HepG2 (cell line): ENCODE measurements at regions not wholly inside any gene's neighbourhood (a gene's known extent, or its start where the extent isn't known, plus 50 kb on each side); places are given as distances from the start of the nearest gene placed in this dataset.

Source experiments
- ATAC-seq: fragments of 200-7000 bp; cut with Tn5 transposase; 3 replicates; pipeline ENCODE4 v1.9.1; 2020; ENCODE audit warnings: mild to moderate bottlenecking, moderate library complexity
- BruUV-seq: library from RNA; stranded (reverse); fragments of 400-500 nt; replicated peaks from 2 replicates; lab custom pipeline; 2021; lab: Mats Ljungman, UMichigan
- CTCF ChIA-PET: fragments of 300-600 bp; formaldehyde crosslinking; extraction: SDS; loops from one replicate; lab custom pipeline; 2021; ENCODE audit warnings: low total read pairs, inconsistent platforms, low intra/inter-chr PET ratio; lab: Yijun Ruan, JAX
- POLR2A ChIA-PET: fragments of 350-600 bp; sonication (Branson Sonifier 250); formaldehyde crosslinking; loops from one replicate; lab custom pipeline; 2020; ENCODE audit warnings: antibody characterized with exemption, inconsistent platforms; lab: Yijun Ruan, JAX
- DNase-seq: peaks from one replicate; pipeline ENCODE4 v3.0.0-alpha.2; 2015; ENCODE audit warnings: low spot score
- FAIRE-seq: peaks from 3 replicates; lab custom pipeline; 2011; peaks lifted over from hg19 to GRCh38; lab: Jason Lieb, UNC
- H2AFZ ChIP-seq: one replicate; pipeline ENCODE4 v1.6.1; 2011; ENCODE audit warnings: low read length, inconsistent platforms
- H3K27ac ChIP-seq: fragments of 300-600 bp; 3 replicates; pipeline ENCODE4 v1.8.0; 2011; ENCODE audit warnings: mixed run types, mild to moderate bottlenecking, mixed read lengths, low read length, inconsistent platforms; ENCODE audit not compliant: insufficient read depth; ENCODE audit errors: extremely low read length
- H3K27me3 ChIP-seq, 2 experiments: fragments of 200-600 bp in 1 of 2; 2 replicates in 1 of 2; 3 replicates in 1 of 2; pipeline versions ENCODE4 v1.6.0 to v1.8.0; 2011; ENCODE audit warnings: low read length in 2 of 2, mild to moderate bottlenecking in 2 of 2, moderate library complexity in 2 of 2, inconsistent platforms in 1 of 2; ENCODE audit not compliant: insufficient read depth in 2 of 2, control insufficient read depth in 1 of 2
- H3K36me3 ChIP-seq, 2 experiments: fragments of 200-600 bp in 1 of 2; replicated peaks in 1 of 2; 2 replicates in 1 of 2; 3 replicates in 1 of 2; pipeline versions ENCODE4 v1.5.1 to v1.8.0; 2011; ENCODE audit warnings: low read length in 2 of 2, inconsistent platforms in 1 of 2; ENCODE audit not compliant: insufficient read depth in 2 of 2, control insufficient read depth in 1 of 2
- H3K4me1 ChIP-seq: 2 replicates; pipeline ENCODE4 v1.5.1; 2012; ENCODE audit warnings: low read length, inconsistent platforms; ENCODE audit not compliant: insufficient read depth
- H3K4me2 ChIP-seq: 2 replicates; pipeline ENCODE4 v1.6.0; 2011; ENCODE audit warnings: low read depth, low read length, inconsistent platforms
- H3K4me3 ChIP-seq, 3 experiments: fragments of 200-600 bp in 1 of 3; sonication (generic), shearing (Covaris generic) in 1 of 3; replicated peaks in 1 of 3; 2 replicates each; pipeline ENCODE4 v1.5.1; 2011 to 2016; ENCODE audit warnings: low read length in 3 of 3, inconsistent platforms in 2 of 3, low read depth in 2 of 3, mild to moderate bottlenecking in 2 of 3, control low read depth in 1 of 3, mixed read lengths in 1 of 3; ENCODE audit not compliant: insufficient read depth in 1 of 3
- H3K79me2 ChIP-seq: one replicate; pipeline ENCODE4 v1.6.1; 2011; ENCODE audit warnings: low read length, inconsistent platforms; ENCODE audit not compliant: insufficient read depth
- H3K9ac ChIP-seq: 2 replicates; pipeline ENCODE4 v1.6.0; 2011; ENCODE audit warnings: mild to moderate bottlenecking, low read depth, low read length, inconsistent platforms; ENCODE audit not compliant: insufficient read depth
- H3K9me3 ChIP-seq: 2 replicates; pipeline ENCODE4 v1.5.1; 2012; ENCODE audit warnings: mild to moderate bottlenecking, low read length
- H4K20me1 ChIP-seq: 2 replicates; pipeline ENCODE4 v1.6.0; 2011; ENCODE audit warnings: inconsistent platforms, mild to moderate bottlenecking, low read length, moderate library complexity; ENCODE audit not compliant: insufficient read depth
- BORCS8-MEF2B ChIP-seq: sonication (generic); formaldehyde crosslinking; IDR thresholded peaks from 2 replicates; pipeline ENCODE4 v1.8.0; 2022; ENCODE audit warnings: mild to moderate bottlenecking, missing genetic modification reagents
- CREM ChIP-seq, 2 experiments: sonication (generic) in 1 of 2; formaldehyde crosslinking in 1 of 2; IDR thresholded peaks; 2 replicates each; pipeline versions ENCODE4 v1.4.0 to v1.6.1; 2016 to 2020; ENCODE audit warnings: antibody characterized with exemption in 1 of 2, mild to moderate bottlenecking in 1 of 2, missing genetic modification reagents in 1 of 2
- FOSL2 ChIP-seq: sonication (generic); formaldehyde crosslinking; IDR thresholded peaks from 2 replicates; pipeline ENCODE4 v1.4.0; 2020; ENCODE audit warnings: missing genetic modification reagents
- GZF1 ChIP-seq: sonication (generic); formaldehyde crosslinking; IDR thresholded peaks from 2 replicates; pipeline ENCODE4 v1.5.1; 2020; ENCODE audit warnings: mild to moderate bottlenecking, missing genetic modification reagents
- KDM1A ChIP-seq: IDR thresholded peaks from 2 replicates; pipeline ENCODE4 v1.6.1; 2016; ENCODE audit warnings: missing compliant biosample characterization
- MBD4 ChIP-seq: IDR thresholded peaks from 2 replicates; pipeline ENCODE4 v1.6.1; 2012; ENCODE audit warnings: low read length, inconsistent platforms, borderline replicate concordance
- ONECUT2 ChIP-seq: sonication (generic); formaldehyde crosslinking; IDR thresholded peaks from 2 replicates; pipeline ENCODE4 v1.4.0; 2020; ENCODE audit warnings: missing genetic modification reagents
- SETDB1 ChIP-seq: sonication (generic); formaldehyde crosslinking; IDR thresholded peaks from 2 replicates; pipeline ENCODE4 v1.5.1; 2020; ENCODE audit warnings: missing genetic modification reagents, mild to moderate bottlenecking, borderline replicate concordance
- TARDBP ChIP-seq: sonication (generic); formaldehyde crosslinking; IDR thresholded peaks from 2 replicates; pipeline ENCODE4 v1.8.0; 2022; ENCODE audit warnings: mild to moderate bottlenecking, missing genetic modification reagents
- ZMAT3 ChIP-seq: sonication (generic); formaldehyde crosslinking; conservative IDR thresholded peaks from 2 replicates; pipeline ENCODE4 v1.7.0; 2021; ENCODE audit warnings: missing genetic modification reagents
- ZNF468 ChIP-seq: sonication (generic); formaldehyde crosslinking; IDR thresholded peaks from 2 replicates; pipeline ENCODE4 v1.8.0; 2022; ENCODE audit warnings: mild to moderate bottlenecking, moderate library complexity, missing genetic modification reagents
- ZNF672 ChIP-seq: sonication (generic); formaldehyde crosslinking; IDR thresholded peaks from 2 replicates; pipeline ENCODE4 v1.8.1; 2022; ENCODE audit warnings: missing genetic modification reagents
- ZNF766 ChIP-seq: sonication (generic); formaldehyde crosslinking; IDR thresholded peaks from 2 replicates; pipeline ENCODE4 v1.5.0; 2020; ENCODE audit warnings: missing genetic modification reagents, borderline replicate concordance
- ZNF83 ChIP-seq: sonication (generic); formaldehyde crosslinking; IDR thresholded peaks from 2 replicates; pipeline ENCODE4 v1.4.0; 2020; ENCODE audit warnings: missing genetic modification reagents, mild to moderate bottlenecking, borderline replicate concordance
- WGBS: methylation state at CpG from one replicate; pipeline ENCODE4 v1.1.6; 2017; ENCODE audit warnings: low lambda C conversion rate; 5-methylcytosine and 5-hydroxymethylcytosine counted together
- in situ Hi-C: cut with HindIII; loops from 2 replicates; pipeline ENCODE4 v1.10.0; 2017; ENCODE audit warnings: low pct_unique_long_range_greater_than_20kb; ENCODE audit not compliant: extremely low pct_ligation_motif_present
- intact Hi-C: fragments of 100-400 bp; cut with micrococcal nuclease; formaldehyde crosslinking; loops from one replicate; pipeline ENCODE4 v1.10.0; 2022; ENCODE audit not compliant: unreplicated experiment
- TF ChIP-seq, protein P1 (sequence below): sonication (generic); formaldehyde crosslinking; IDR thresholded peaks from 2 replicates; pipeline ENCODE4 v1.5.0; 2020; ENCODE audit warnings: mild to moderate bottlenecking, missing genetic modification reagents
- TF ChIP-seq, protein P2 (sequence below), 2 experiments: fragments of 450-650 bp in 1 of 2; sonication (generic) in 1 of 2; formaldehyde crosslinking; IDR thresholded peaks; 2 replicates each; pipeline versions ENCODE4 v1.5.0 to v1.8.0; 2020 to 2022; ENCODE audit warnings: mild to moderate bottlenecking in 1 of 2, missing genetic modification reagents in 1 of 2

DNA sequence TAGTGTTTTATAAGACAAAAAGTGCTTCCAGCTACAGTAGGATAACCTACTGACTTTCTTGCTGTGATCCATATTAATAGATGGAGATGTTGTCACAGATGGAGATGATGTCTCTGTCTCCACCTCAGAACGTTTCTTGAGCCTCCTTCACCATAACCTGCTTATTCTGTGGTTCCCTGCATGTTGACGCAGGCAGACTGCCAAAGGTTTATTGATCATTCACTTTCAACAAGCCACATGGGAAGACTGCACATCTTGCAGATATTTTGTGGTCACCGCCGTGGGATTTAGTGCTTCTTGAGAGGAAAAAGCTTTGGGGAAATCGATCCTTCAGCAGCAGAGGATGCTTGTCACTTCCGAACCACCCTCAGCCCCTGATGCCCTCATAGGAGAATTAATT is 943.0 kb upstream of the PRKX start:
- CTCF ChIA-PET: no interaction called here
- FAIRE-seq (no peak), ATAC-seq (no peak), DNase-seq (no peak)
- Histone ChIP-seq H3K4me2 (no peak overlapping the region), H3K27me3 (no peaks in the 10 kb centered on the region), H3K36me3 (no peaks in the 10 kb centered on the region), H4K20me1 (no peaks in the 10 kb centered on the region), H3K4me3 (no peak overlapping the region), H3K9ac (no peak overlapping the region), H3K9me3 (peaks cover 36% of the 10 kb centered on the region), H3K4me1 (no peaks in the 10 kb centered on the region), H3K79me2 (no peaks in the 10 kb centered on the region), H3K27ac (no peak overlapping the region), H2AFZ (no peak overlapping the region)
- in situ Hi-C loops (no loop called here), intact Hi-C loops (no loop called here)
- 0% methylated on average over 3 of the region's 6 CpGs for WGBS
- POLR2A ChIA-PET: no interaction called here
- BruUV-seq: no TSS peak
- TF ChIP-seq GZF1 (CRISPR knock-in tag) (no peak), ZMAT3 (CRISPR knock-in tag) (no peak), ZNF468 (CRISPR knock-in tag) (no peak)
- TF ChIP-seq, protein P1, sequence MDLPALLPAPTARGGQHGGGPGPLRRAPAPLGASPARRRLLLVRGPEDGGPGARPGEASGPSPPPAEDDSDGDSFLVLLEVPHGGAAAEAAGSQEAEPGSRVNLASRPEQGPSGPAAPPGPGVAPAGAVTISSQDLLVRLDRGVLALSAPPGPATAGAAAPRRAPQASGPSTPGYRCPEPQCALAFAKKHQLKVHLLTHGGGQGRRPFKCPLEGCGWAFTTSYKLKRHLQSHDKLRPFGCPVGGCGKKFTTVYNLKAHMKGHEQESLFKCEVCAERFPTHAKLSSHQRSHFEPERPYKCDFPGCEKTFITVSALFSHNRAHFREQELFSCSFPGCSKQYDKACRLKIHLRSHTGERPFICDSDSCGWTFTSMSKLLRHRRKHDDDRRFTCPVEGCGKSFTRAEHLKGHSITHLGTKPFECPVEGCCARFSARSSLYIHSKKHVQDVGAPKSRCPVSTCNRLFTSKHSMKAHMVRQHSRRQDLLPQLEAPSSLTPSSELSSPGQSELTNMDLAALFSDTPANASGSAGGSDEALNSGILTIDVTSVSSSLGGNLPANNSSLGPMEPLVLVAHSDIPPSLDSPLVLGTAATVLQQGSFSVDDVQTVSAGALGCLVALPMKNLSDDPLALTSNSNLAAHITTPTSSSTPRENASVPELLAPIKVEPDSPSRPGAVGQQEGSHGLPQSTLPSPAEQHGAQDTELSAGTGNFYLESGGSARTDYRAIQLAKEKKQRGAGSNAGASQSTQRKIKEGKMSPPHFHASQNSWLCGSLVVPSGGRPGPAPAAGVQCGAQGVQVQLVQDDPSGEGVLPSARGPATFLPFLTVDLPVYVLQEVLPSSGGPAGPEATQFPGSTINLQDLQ (CRISPR knock-in tag): no peak

DNA sequence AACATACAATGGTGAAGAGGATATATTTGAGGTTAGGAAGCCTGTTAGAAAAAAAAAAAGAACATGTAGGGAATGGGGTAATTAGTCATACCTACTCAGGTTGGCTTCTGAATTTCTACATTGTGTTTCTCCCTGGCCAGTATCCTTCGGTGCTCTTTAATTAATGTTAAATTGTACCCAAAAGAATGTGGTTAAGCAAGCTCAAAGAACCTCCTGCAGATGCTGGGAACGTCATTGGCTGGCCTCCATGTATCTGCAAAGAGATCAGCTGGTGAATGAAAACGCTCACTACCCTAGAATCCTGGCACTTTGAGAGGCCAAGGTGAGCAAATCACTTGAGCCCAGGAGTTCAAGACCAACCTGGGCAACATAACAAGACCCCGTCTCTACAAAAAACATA is 942.3 kb upstream of the PRKX start:
- Histone ChIP-seq H3K79me2 (no peaks in the 10 kb centered on the region), H4K20me1 (no peaks in the 10 kb centered on the region), H3K4me2 (no peak overlapping the region), H2AFZ (no peak overlapping the region), H3K4me1 (no peaks in the 10 kb centered on the region), H3K36me3 (no peaks in the 10 kb centered on the region), H3K4me3 (no peak overlapping the region), H3K9ac (no peak overlapping the region), H3K9me3 (peaks cover 33% of the 10 kb centered on the region), H3K27me3 (no peaks in the 10 kb centered on the region), H3K27ac (no peak overlapping the region)
- CTCF ChIA-PET: no interaction called here
- FAIRE-seq (no peak), ATAC-seq (no peak), DNase-seq (no peak)
- TF ChIP-seq SETDB1 (CRISPR knock-in tag) (no peak), CREM (IDR thresholded peaks at IDR 0.05) (no peak), CREM (CRISPR knock-in tag; IDR thresholded peaks at IDR 0.05) (no peak), BORCS8-MEF2B (no peak), ZNF672 (CRISPR knock-in tag) (no peak), KDM1A (CRISPR knock-in tag) (no peak), ZNF766 (CRISPR knock-in tag) (no peak), FOSL2 (CRISPR knock-in tag) (no peak), MBD4 (no peak), ONECUT2 (CRISPR knock-in tag) (no peak), TARDBP (CRISPR knock-in tag) (no peak), ZNF83 (CRISPR knock-in tag) (no peak)
- TF ChIP-seq, protein P2, sequence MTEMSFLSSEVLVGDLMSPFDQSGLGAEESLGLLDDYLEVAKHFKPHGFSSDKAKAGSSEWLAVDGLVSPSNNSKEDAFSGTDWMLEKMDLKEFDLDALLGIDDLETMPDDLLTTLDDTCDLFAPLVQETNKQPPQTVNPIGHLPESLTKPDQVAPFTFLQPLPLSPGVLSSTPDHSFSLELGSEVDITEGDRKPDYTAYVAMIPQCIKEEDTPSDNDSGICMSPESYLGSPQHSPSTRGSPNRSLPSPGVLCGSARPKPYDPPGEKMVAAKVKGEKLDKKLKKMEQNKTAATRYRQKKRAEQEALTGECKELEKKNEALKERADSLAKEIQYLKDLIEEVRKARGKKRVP (CRISPR knock-in tag; IDR thresholded peaks at IDR 0.05): no peak
- 0% methylated on average over 2 of the region's 4 CpGs for WGBS
- POLR2A ChIA-PET: no interaction called here
- in situ Hi-C loops (no loop called here), intact Hi-C loops (no loop called here)
- no TSS peak for BruUV-seq
